Duodenal mucosa (tissue), 2 donors: ENCODE measurements at regions not wholly inside any gene's neighbourhood (a gene's known extent, or its start where the extent isn't known, plus 50 kb on each side); places are given as distances from the start of the nearest gene placed in this dataset.

Source experiments
- H3K27ac ChIP-seq: one replicate; pipeline ENCODE4 v1.7.0; 2013; ENCODE audit warnings: low read depth, low read length
- H3K27me3 ChIP-seq, 2 donors: one replicate each; pipeline ENCODE4 v1.7.0; 2013; ENCODE audit warnings: low read length in 2 of 2, control low read depth in 1 of 2; ENCODE audit not compliant: insufficient read depth in 2 of 2, control insufficient read depth in 1 of 2
- H3K36me3 ChIP-seq, 2 donors: one replicate each; pipeline ENCODE4 v1.7.0; 2013; ENCODE audit warnings: low read length in 2 of 2, control low read depth in 1 of 2; ENCODE audit not compliant: insufficient read depth in 2 of 2, control insufficient read depth in 1 of 2
- H3K4me1 ChIP-seq, 2 donors: one replicate each; pipeline ENCODE4 v1.7.0; 2013; ENCODE audit warnings: low read length in 2 of 2, control low read depth in 1 of 2; ENCODE audit not compliant: insufficient read depth in 2 of 2, control insufficient read depth in 1 of 2
- H3K4me3 ChIP-seq, 2 donors: one replicate each; pipeline ENCODE4 v1.7.0; 2013; ENCODE audit warnings: low read length in 2 of 2, low read depth in 1 of 2
- H3K9ac ChIP-seq, 2 donors: one replicate each; pipeline ENCODE4 v1.7.0; 2013; ENCODE audit warnings: low read length in 2 of 2, low read depth in 1 of 2
- H3K9me3 ChIP-seq, 2 donors: one replicate each; pipeline ENCODE4 v1.7.0; 2013; ENCODE audit warnings: low read length in 2 of 2, control low read depth in 1 of 2; ENCODE audit not compliant: control insufficient read depth in 1 of 2

GRCh38 chr6:165808021-165808420, 145.0 kb upstream of the PDE10A start:
- H3K9me3 ChIP-seq, result peaks cover 4 to 5% of the 10 kb centered on the region in 2 donors
- H3K27me3 ChIP-seq, result no peaks in the 10 kb centered on the region
- H3K4me1 ChIP-seq, result no peaks in the 10 kb centered on the region
- H3K4me3 ChIP-seq, result no peak overlapping the region
- H3K9ac ChIP-seq, result no peak overlapping the region
- no peak overlapping the region for H3K27ac ChIP-seq
- no peaks in the 10 kb centered on the region for H3K36me3 ChIP-seq

DNA sequence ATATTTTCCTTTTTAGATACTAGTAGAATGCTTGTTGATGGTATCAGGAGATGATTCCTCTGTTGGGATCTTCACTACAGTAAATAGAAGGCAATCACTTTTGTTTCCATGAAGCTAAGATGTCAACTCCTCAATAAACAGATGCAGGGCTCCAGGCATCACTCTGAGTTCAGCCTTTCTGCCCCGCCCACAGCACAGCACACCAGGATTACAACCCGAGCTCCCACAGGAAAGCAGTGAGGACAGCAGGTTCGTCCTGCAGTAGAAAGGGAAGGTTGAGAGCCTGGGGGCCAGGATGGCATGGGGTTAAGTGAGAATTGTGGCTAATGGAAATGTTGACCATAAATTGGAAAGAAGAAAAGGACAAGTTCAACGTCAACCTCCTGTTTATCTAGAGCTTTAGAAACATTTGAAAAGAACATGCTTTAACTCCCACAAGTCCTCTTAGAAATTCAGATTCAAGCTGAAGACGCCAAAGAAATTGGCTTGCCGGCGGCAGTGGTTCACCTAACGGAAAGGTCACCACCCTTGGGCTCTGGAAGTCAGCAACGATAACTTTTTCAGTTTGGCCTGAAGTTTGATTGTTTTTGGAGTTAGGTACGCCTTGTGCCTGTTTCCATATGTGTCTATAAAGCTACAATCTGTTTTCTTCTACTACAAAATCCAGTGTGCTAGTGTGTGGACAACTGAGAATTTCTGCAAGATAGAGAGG, 144.4 kb upstream of the PDE10A start:
- H3K9ac ChIP-seq, result no peak overlapping the region
- H3K9me3 ChIP-seq, result peaks cover 4 to 5% of the 10 kb centered on the region in 2 donors
- H3K4me3 ChIP-seq, result no peak overlapping the region
- no peaks in the 10 kb centered on the region for H3K36me3 ChIP-seq
- H3K27me3 ChIP-seq, result no peaks in the 10 kb centered on the region
- H3K27ac ChIP-seq, result no peak overlapping the region
- H3K4me1 ChIP-seq, result no peaks in the 10 kb centered on the region

- H3K4me1 ChIP-seq, result no peaks in the 10 kb centered on the region
These were observed 143.2 kb upstream of the PDE10A start for GRCh38 chr6:165806126-165806810.

GRCh38 chr6:165805636-165806035, 142.6 kb upstream of the PDE10A start:
- Histone ChIP-seq H3K4me1 (no peaks in the 10 kb centered on the region), H3K4me3 (no peak overlapping the region), H3K9me3 (peaks cover 4 to 5% of the 10 kb centered on the region in 2 donors), H3K36me3 (no peaks in the 10 kb centered on the region), H3K27ac (no peak overlapping the region), H3K27me3 (no peaks in the 10 kb centered on the region), H3K9ac (no peak overlapping the region)

More at GRCh38 chr6:165806126-165806810, 143.2 kb upstream of the PDE10A start:
- peaks cover 4 to 5% of the 10 kb centered on the region in 2 donors for H3K9me3 ChIP-seq
- H3K4me3 ChIP-seq, result no peak overlapping the region
- no peak overlapping the region for H3K27ac ChIP-seq
- H3K9ac ChIP-seq, result no peak overlapping the region
- H3K36me3 ChIP-seq, result no peaks in the 10 kb centered on the region
- no peaks in the 10 kb centered on the region for H3K27me3 ChIP-seq

- Histone ChIP-seq H3K4me1 (no peaks in the 10 kb centered on the region), H3K9ac (no peak overlapping the region), H3K27ac (no peak overlapping the region), H3K36me3 (no peaks in the 10 kb centered on the region), H3K4me3 (no peak overlapping the region), H3K9me3 (peaks cover 2 to 5% of the 10 kb centered on the region in 2 donors), H3K27me3 (no peaks in the 10 kb centered on the region)
These were observed 142.1 kb upstream of the PDE10A start for GRCh38 chr6:165805067-165805555.

DNA sequence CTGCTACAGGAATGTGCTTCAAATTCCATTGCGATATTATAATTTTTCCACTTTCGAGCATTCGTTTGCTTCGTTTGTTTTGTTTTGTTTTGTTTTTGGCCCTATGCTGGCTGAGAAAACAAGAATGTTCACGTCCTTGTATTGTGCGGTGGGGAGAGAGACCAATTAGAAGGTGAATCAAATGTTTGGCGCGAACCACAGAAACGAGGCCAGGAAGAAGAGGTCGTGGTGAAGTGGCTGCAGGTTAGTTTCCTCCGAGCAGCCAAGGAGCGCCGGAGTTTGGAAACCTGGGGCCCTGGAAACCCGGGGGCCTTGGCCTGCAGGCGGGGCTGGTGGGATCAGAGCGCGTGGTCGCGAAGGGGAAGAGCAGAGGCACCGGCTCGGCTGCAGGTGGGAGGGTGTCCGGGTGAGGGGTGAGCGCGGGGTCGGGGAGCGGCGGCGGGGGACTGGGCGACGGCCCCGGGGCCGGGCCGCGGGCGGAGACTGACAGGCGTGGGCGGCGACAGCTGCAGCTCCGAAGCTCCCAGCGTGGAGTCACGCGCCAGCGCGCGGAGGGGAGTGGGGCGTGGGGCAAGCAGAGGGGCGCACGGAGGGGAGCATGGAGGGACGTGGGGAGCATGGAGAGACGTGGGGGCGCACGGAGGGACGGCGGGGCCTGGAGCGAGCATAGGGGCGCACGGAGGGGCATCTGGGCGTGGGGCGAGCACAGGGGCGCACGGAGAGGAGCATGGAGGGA, 141.5 kb upstream of the PDE10A start:
- Histone ChIP-seq H3K4me3 (no peak overlapping the region), H3K9ac (no peak overlapping the region), H3K27ac (no peak overlapping the region), H3K4me1 (no peaks in the 10 kb centered on the region), H3K27me3 (no peaks in the 10 kb centered on the region), H3K9me3 (peaks cover 0 to 4% of the 10 kb centered on the region in 2 donors), H3K36me3 (no peaks in the 10 kb centered on the region)

DNA sequence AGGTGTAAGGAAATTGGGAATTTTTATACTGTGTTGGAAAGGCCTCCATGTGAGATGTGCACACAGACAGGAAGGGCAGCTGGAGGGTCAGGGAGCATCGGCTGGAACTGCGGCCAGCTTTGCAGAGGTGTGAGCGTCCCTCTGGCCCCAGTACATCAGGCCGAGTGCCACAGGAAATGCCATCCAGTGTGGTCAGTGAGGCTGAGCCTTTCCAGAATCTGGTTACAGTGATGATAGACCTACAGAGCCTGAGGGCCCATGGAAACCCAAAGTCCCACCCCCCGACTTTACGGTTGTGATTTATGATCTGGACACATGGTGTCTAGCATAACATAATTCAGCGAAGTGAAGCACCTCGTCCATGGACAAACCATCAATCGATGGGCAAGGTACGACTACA, 137.3 kb upstream of the PDE10A start:
- H3K27me3 ChIP-seq, result no peaks in the 10 kb centered on the region

GRCh38 chr6:165799391-165800153, 136.5 kb upstream of the PDE10A start:
- Histone ChIP-seq H3K36me3 (no peaks in the 10 kb centered on the region), H3K9me3 (no peaks in the 10 kb centered on the region), H3K9ac (no peak overlapping the region), H3K27me3 (no peaks in the 10 kb centered on the region), H3K4me1 (no peaks in the 10 kb centered on the region), H3K27ac (no peak overlapping the region), H3K4me3 (no peak overlapping the region)

More for the DNA sequence above, 137.3 kb upstream of the PDE10A start:
- Histone ChIP-seq H3K4me3 (no peak overlapping the region), H3K9ac (no peak overlapping the region), H3K4me1 (no peaks in the 10 kb centered on the region), H3K27ac (no peak overlapping the region), H3K36me3 (no peaks in the 10 kb centered on the region), H3K9me3 (no peaks in the 10 kb centered on the region)

DNA sequence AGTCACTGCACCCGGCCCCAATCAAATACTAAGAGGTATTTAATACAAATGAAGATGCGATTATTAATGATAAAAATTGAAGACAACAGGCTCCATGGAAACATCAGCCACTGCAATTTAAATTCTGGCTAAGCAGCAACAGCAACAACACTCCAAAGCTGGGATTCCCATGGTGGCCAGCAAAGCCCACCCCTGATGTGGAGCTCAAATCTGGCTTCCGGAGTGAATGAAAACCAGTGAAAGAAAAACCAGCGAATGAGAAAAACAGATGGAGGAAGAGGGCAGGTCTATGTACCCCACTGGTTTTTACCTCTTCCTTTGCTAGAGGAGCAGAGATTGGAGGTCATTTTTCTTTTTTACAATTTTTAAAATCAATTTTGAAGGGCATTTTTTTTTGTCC, 135.9 kb upstream of the PDE10A start:
- Histone ChIP-seq H3K27me3 (no peaks in the 10 kb centered on the region), H3K4me3 (no peak overlapping the region), H3K27ac (no peak overlapping the region), H3K36me3 (no peaks in the 10 kb centered on the region), H3K4me1 (no peaks in the 10 kb centered on the region), H3K9ac (no peak overlapping the region), H3K9me3 (no peaks in the 10 kb centered on the region)
